ENCODE measurements at regions not wholly inside any gene's neighbourhood (a gene's known extent, or its start where the extent isn't known, plus 50 kb on each side); places are given as distances from the start of the nearest gene placed in this dataset.

DNA sequence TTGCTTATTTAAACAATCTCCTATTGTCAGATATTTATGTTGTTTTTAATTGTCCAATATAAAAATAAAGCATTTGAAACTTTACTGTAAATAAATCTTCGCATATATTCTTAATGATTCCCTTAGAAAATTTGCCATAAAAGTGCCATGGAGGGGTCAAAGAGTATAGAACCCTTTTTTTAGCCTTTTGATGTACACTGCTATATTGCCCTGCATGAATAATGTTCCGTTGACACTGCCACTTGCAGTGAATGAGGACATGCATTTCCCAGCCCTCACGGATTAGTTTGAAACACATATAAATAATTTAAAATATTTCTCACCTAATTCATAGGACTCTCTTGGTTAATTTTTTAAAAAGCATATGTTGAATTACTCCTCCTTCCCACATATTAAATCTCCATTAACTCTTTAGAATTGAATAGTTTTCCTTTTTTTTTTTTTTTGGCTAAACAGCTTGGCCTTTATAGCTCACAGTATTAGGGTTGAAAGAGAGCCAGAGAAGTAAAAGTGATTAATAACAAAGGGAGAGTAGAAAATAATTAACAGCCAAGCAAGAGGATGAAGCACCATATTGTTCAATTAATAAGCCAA is 129.8 kb upstream of the SGCD start:
- TF ChIP-seq GATA3 (IDR thresholded peaks at IDR 0.05; ENCODE audit: low read depth, low read length) (no peak), GATA2 (IDR thresholded peaks at IDR 0.05; ENCODE audit: low read depth, low read length) (no peak)

DNA sequence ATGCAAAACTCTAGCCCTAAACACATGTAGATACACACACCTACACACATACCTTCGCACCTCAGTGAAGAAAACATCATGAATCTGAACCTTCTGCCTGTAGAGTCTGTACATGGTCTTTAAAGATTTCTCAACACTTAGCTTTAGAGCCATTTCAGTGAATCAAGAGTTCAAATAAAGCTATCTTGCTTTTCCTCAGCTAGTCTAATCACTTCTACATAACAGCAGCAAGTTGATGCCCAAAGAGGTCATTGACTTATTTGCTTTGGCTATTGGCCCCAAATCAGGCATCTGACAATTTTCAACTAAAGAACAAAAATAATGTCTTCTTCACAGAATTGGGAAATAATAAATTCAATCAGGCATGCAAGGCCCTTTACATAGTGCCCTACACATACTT is 127.9 kb upstream of the SGCD start:
- TF ChIP-seq GATA3 (IDR thresholded peaks at IDR 0.05; ENCODE audit: low read depth, low read length) = no peak
- TF ChIP-seq GATA2 (IDR thresholded peaks at IDR 0.05; ENCODE audit: low read depth, low read length) = no peak

GRCh38 chr5:156200938-156201787 is 125.8 kb upstream of the SGCD start:
- no peak for TF ChIP-seq GATA3 (IDR thresholded peaks at IDR 0.05; ENCODE audit: low read depth, low read length)
- TF ChIP-seq GATA2 (IDR thresholded peaks at IDR 0.05; ENCODE audit: low read depth, low read length) = no peak

- TF ChIP-seq GATA3 (IDR thresholded peaks at IDR 0.05; ENCODE audit: low read depth, low read length) (no peak), GATA2 (IDR thresholded peaks at IDR 0.05; ENCODE audit: low read depth, low read length) (no peak)
These were observed 125.1 kb upstream of the SGCD start for GRCh38 chr5:156201788-156202403.

GRCh38 chr5:156208271-156208670 is 118.7 kb upstream of the SGCD start:
- TF ChIP-seq GATA2 (IDR thresholded peaks at IDR 0.05; ENCODE audit: low read depth, low read length) = no peak
- TF ChIP-seq GATA3 (IDR thresholded peaks at IDR 0.05; ENCODE audit: low read depth, low read length) = no peak

- TF ChIP-seq GATA2 (IDR thresholded peaks at IDR 0.05; ENCODE audit: low read depth, low read length) = no peak
- TF ChIP-seq GATA3 (IDR thresholded peaks at IDR 0.05; ENCODE audit: low read depth, low read length) = no peak
These were observed 108.4 kb upstream of the SGCD start for GRCh38 chr5:156218367-156219158.

- TF ChIP-seq GATA2 (IDR thresholded peaks at IDR 0.05; ENCODE audit: low read depth, low read length) (no peak), GATA3 (IDR thresholded peaks at IDR 0.05; ENCODE audit: low read depth, low read length) (no peak)
These were observed 107.4 kb upstream of the SGCD start for GRCh38 chr5:156219483-156220005.

DNA sequence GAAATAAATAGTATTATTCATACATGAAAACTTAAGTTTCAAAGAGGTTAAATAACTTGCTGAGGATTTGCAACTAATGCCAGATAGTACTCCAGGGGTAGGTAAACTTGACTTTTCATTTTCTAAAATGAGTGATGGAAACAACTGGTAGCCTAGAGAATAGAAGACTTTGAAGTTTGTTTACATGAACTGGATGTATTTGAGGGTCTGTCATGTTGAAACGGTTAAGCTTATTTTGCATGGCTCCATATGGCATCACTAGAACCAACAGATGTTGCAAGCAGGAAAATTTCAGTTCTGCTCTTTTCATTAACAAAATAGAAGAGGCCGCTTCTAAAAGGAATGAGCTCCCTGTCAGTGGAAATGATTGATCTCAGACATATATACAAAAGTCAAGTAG is 105.1 kb upstream of the SGCD start:
- TF ChIP-seq GATA3 (IDR thresholded peaks at IDR 0.05; ENCODE audit: low read depth, low read length) (no peak), GATA2 (IDR thresholded peaks at IDR 0.05; ENCODE audit: low read depth, low read length) (no peak)

- no peak for TF ChIP-seq GATA2 (IDR thresholded peaks at IDR 0.05; ENCODE audit: low read depth, low read length)
- no peak for TF ChIP-seq GATA3 (IDR thresholded peaks at IDR 0.05; ENCODE audit: low read depth, low read length)
These were observed 103.4 kb upstream of the SGCD start for GRCh38 chr5:156223547-156223946.

DNA sequence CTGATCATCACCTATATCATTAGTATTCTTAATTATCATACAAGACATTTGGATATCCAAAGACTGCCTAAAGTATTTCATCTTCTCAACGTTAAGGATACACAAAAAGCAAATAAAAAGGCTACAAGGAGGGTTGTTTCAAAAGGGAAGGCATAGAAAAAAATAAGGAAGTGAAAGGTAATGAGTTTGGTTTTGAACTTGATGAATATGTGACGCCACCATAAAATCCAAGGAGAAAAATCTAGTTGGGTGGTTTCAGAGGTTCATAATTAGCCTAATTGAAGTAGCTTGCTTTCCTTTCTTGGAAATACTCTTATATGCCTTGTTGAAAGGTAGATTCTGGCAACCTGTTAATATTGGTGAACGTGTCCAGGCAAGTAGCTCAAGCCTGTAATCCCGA is 96.1 kb upstream of the SGCD start:
- TF ChIP-seq GATA2 (IDR thresholded peaks at IDR 0.05; ENCODE audit: low read depth, low read length) = no peak

GRCh38 chr5:156232251-156232869 is 94.6 kb upstream of the SGCD start:
- TF ChIP-seq GATA2 (IDR thresholded peaks at IDR 0.05; ENCODE audit: low read depth, low read length) = no peak
- no peak for TF ChIP-seq GATA3 (IDR thresholded peaks at IDR 0.05; ENCODE audit: low read depth, low read length)

DNA sequence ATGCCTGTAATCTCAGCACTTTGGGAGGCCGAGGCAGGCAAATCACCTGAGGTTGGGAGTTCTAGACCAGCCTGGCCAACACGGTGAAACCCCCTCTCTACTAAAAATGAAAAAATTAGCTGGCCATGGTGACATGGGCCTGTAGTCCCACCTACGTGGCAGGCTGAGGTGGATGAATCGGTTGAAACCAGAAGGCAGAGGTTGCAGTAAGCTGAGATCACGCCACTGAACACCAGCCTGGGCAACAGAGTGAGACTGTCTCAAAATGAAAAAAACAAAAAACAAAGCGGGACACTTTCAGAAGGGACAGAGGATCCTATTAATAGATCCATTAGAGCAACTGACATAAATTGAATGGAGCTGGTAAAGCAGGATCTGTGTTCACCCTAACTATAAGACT is 89.6 kb upstream of the SGCD start:
- TF ChIP-seq GATA3 (IDR thresholded peaks at IDR 0.05; ENCODE audit: low read depth, low read length) (no peak), GATA2 (IDR thresholded peaks at IDR 0.05; ENCODE audit: low read depth, low read length) (no peak)

GRCh38 chr5:156239800-156240199 is 87.2 kb upstream of the SGCD start:
- no peak for TF ChIP-seq GATA2 (IDR thresholded peaks at IDR 0.05; ENCODE audit: low read depth, low read length)
- TF ChIP-seq GATA3 (IDR thresholded peaks at IDR 0.05; ENCODE audit: low read depth, low read length) = no peak

Data from SH-SY5Y (cell line).